Activated T-cell treated with anti-CD3 and anti-CD28 coated beads for 4 hours (primary cell): ENCODE measurements at regions not wholly inside any gene's neighbourhood (a gene's known extent, or its start where the extent isn't known, plus 50 kb on each side); places are given as distances from the start of the nearest gene placed in this dataset.
"Not testable (repeated sequence)": the region's sequence is repeated elsewhere in the genome, so short reads cannot be mapped to it uniquely, and the experiment has no call there.

Experiments
- DNase-seq: peaks from one replicate; pipeline ENCODE4 v3.0.0-alpha.2; 2020

GRCh38 chr11:37474889-37475288, 876.9 kb upstream of the RAG2 start:
- DNase-seq = no peak

GRCh38 chr11:37468344-37468743, 870.3 kb upstream of the RAG2 start:
- no peak for DNase-seq

GRCh38 chr11:37465221-37465620, 867.2 kb upstream of the RAG2 start:
- DNase-seq = no peak

- no peak for DNase-seq
These were observed 861.4 kb upstream of the RAG2 start for GRCh38 chr11:37459456-37459855.

- no peak for DNase-seq
These were observed 858.7 kb upstream of the RAG2 start for GRCh38 chr11:37456746-37457145.

GRCh38 chr11:37451903-37452302, 853.9 kb upstream of the RAG2 start:
- DNase-seq = no peak

GRCh38 chr11:37450613-37451012, 852.6 kb upstream of the RAG2 start:
- DNase-seq = no peak

GRCh38 chr11:37449146-37449545, 851.1 kb upstream of the RAG2 start:
- DNase-seq = no peak

- DNase-seq = no peak
These were observed 844.5 kb upstream of the RAG2 start for GRCh38 chr11:37442576-37442975.

GRCh38 chr11:37431633-37432230, 833.7 kb upstream of the RAG2 start:
- DNase-seq = not testable (repeated sequence)

- DNase-seq = not testable (repeated sequence)
These were observed 833.1 kb upstream of the RAG2 start for GRCh38 chr11:37430966-37431632.

GRCh38 chr11:37422511-37422910, 824.5 kb upstream of the RAG2 start:
- DNase-seq = no peak

GRCh38 chr11:37411289-37411688, 813.3 kb upstream of the RAG2 start:
- DNase-seq = no peak

- DNase-seq = no peak
These were observed 811.1 kb upstream of the RAG2 start for GRCh38 chr11:37409124-37409523.

- DNase-seq = no peak
These were observed 809.4 kb upstream of the RAG2 start for GRCh38 chr11:37407461-37407860.

GRCh38 chr11:37406651-37407050, 808.6 kb upstream of the RAG2 start:
- DNase-seq = no peak

- DNase-seq = no peak
These were observed 806.2 kb upstream of the RAG2 start for GRCh38 chr11:37404231-37404630.

GRCh38 chr11:37402663-37403062, 804.6 kb upstream of the RAG2 start:
- DNase-seq = no peak

GRCh38 chr11:37394236-37394870, 796.3 kb upstream of the RAG2 start:
- DNase-seq = no peak

GRCh38 chr11:37391615-37392014, 793.6 kb upstream of the RAG2 start:
- DNase-seq = no peak

- no peak for DNase-seq
These were observed 792.6 kb upstream of the RAG2 start for GRCh38 chr11:37390576-37391083.

GRCh38 chr11:37378958-37379357, 780.9 kb upstream of the RAG2 start:
- DNase-seq = no peak

- no peak for DNase-seq
These were observed 774.6 kb upstream of the RAG2 start for GRCh38 chr11:37372667-37373066.

GRCh38 chr11:37371346-37371970, 773.4 kb upstream of the RAG2 start:
- no peak for DNase-seq
